ENCODE measurements at regions not wholly inside any gene's neighbourhood (a gene's known extent, or its start where the extent isn't known, plus 50 kb on each side); places are given as distances from the start of the nearest gene placed in this dataset.
A peak's percentile ranks its signal among the peaks of the same experiment; 100 is the strongest.

DNA sequence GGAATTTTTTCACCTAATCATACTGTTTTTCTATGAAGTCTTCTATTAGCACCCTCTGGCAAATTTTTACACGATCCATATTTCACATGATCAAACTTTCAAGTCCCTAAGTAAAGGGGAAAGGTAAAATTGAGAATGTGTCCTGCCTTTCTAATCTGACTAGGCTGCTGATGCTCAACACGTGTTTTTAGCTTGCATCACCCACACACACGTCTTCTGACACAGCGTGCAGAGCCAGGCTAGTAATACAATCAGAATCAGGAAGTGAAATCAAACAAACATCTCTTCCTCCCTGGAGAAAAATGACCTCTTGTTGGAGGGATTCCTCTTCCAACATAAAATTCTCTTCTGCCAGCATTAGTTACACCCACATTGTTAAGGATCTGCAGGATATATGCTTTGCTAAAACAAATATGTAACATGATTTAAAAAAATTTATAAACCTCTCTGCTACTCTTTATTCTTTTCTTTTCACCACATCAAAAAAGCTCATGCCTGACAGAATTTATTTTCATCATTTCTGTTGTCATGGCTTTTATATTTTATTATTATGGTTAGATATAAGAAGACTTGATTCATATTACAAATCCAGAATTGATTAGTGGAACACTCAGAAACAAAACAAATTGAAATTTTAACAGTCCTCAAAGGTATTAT lies 122.4 kb downstream of the RAP2B start:
- H3K27ac Mint-ChIP-seq, result no peak overlapping the region
- H3K9me3 Mint-ChIP-seq, result no peaks in the 10 kb centered on the region
- peaks cover 19% of the 10 kb centered on the region for H3K4me1 Mint-ChIP-seq
- no peaks in the 10 kb centered on the region for H3K27me3 Mint-ChIP-seq
- H3K36me3 Mint-ChIP-seq, result no peaks in the 10 kb centered on the region
- no peak overlapping the region for H3K4me3 Mint-ChIP-seq
- peak; percentile 81 for ATAC-seq

- Mint-ChIP-seq H3K27ac (no peak overlapping the region), H3K36me3 (no peaks in the 10 kb centered on the region), H3K4me3 (no peak overlapping the region), H3K9me3 (no peaks in the 10 kb centered on the region), H3K27me3 (no peaks in the 10 kb centered on the region), H3K4me1 (peaks cover 20% of the 10 kb centered on the region)
- no peak for ATAC-seq
These were observed 123.2 kb downstream of the RAP2B start for GRCh38 chr3:153285194-153285641.

GRCh38 chr3:153285982-153286381 lies 124.0 kb downstream of the RAP2B start:
- ATAC-seq, result no peak
- no peaks in the 10 kb centered on the region for H3K9me3 Mint-ChIP-seq
- H3K27me3 Mint-ChIP-seq, result no peaks in the 10 kb centered on the region
- peaks cover 21% of the 10 kb centered on the region for H3K4me1 Mint-ChIP-seq
- no peak overlapping the region for H3K4me3 Mint-ChIP-seq
- H3K27ac Mint-ChIP-seq, result peak overlapping the region; percentile 36
- no peaks in the 10 kb centered on the region for H3K36me3 Mint-ChIP-seq

DNA sequence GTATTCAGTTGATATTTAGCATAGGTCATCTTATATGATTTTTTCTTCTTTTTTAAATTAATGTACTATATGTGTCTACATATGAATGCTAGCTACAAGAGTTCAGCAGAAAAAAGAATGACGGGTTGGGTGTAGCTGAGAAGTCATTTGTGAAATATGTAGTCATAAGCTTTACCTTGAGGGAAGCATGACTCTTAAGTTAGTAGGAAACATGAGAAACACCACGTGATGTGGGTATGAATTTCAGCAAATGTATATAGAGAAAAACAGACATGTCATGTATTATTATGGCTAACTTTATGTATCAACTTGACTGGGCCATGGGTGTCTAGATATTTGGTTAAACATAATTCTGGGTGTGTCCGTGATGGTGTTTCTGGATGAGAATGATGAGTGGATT lies 125.0 kb downstream of the RAP2B start:
- no peak overlapping the region for H3K27ac Mint-ChIP-seq
- peaks cover 4% of the 10 kb centered on the region for H3K9me3 Mint-ChIP-seq
- no peak for ATAC-seq
- peaks cover 30% of the 10 kb centered on the region for H3K4me1 Mint-ChIP-seq
- H3K27me3 Mint-ChIP-seq, result no peaks in the 10 kb centered on the region
- no peak overlapping the region for H3K4me3 Mint-ChIP-seq
- H3K36me3 Mint-ChIP-seq, result no peaks in the 10 kb centered on the region

- peaks cover 4% of the 10 kb centered on the region for H3K9me3 Mint-ChIP-seq
- ATAC-seq, result no peak
- peaks cover 25% of the 10 kb centered on the region for H3K4me1 Mint-ChIP-seq
- H3K4me3 Mint-ChIP-seq, result no peak overlapping the region
- no peaks in the 10 kb centered on the region for H3K36me3 Mint-ChIP-seq
- peak overlapping the region; percentile 7 for H3K27ac Mint-ChIP-seq
- H3K27me3 Mint-ChIP-seq, result no peaks in the 10 kb centered on the region
These were observed 127.3 kb downstream of the RAP2B start for GRCh38 chr3:153289334-153289808.

GRCh38 chr3:153290268-153291015 lies 128.4 kb downstream of the RAP2B start:
- H3K4me1 Mint-ChIP-seq, result peaks cover 23% of the 10 kb centered on the region
- H3K36me3 Mint-ChIP-seq, result no peaks in the 10 kb centered on the region
- ATAC-seq, result no peak
- no peaks in the 10 kb centered on the region for H3K27me3 Mint-ChIP-seq
- H3K9me3 Mint-ChIP-seq, result peaks cover 4% of the 10 kb centered on the region
- no peak overlapping the region for H3K4me3 Mint-ChIP-seq
- no peak overlapping the region for H3K27ac Mint-ChIP-seq

- no peak overlapping the region for H3K27ac Mint-ChIP-seq
- H3K27me3 Mint-ChIP-seq, result no peaks in the 10 kb centered on the region
- no peak overlapping the region for H3K4me3 Mint-ChIP-seq
- peaks cover 23% of the 10 kb centered on the region for H3K4me1 Mint-ChIP-seq
- H3K36me3 Mint-ChIP-seq, result no peaks in the 10 kb centered on the region
- peaks cover 4% of the 10 kb centered on the region for H3K9me3 Mint-ChIP-seq
- ATAC-seq, result peak; percentile 61
These were observed 129.1 kb downstream of the RAP2B start for GRCh38 chr3:153291059-153291685.

DNA sequence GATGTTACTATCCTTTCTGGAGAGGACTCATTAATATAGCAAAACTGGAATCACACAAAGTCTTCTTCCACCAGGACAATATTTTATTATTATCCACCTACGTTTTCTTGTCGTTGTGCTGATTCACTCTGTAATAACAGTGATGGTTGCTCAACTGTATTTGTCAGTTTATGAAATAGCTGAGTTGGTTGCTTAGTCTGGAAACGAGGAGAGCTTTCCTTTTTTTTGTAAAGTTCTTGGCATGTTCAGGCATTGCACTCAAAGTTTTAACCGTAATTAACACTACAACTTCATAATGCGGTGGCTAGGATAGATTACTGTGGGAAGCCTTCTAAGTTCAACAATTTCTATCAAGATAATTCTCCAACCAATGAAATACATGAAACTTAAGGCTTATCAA lies 131.2 kb downstream of the RAP2B start:
- Mint-ChIP-seq H3K27ac (no peak overlapping the region), H3K4me1 (peaks cover 17% of the 10 kb centered on the region), H3K36me3 (no peaks in the 10 kb centered on the region), H3K4me3 (no peak overlapping the region), H3K27me3 (no peaks in the 10 kb centered on the region), H3K9me3 (peaks cover 4% of the 10 kb centered on the region)
- no peak for ATAC-seq

GRCh38 chr3:153295901-153296300 lies 133.9 kb downstream of the RAP2B start:
- Mint-ChIP-seq H3K4me3 (no peak overlapping the region), H3K4me1 (peaks cover 10% of the 10 kb centered on the region), H3K27ac (no peak overlapping the region), H3K27me3 (no peaks in the 10 kb centered on the region), H3K9me3 (peaks cover 4% of the 10 kb centered on the region), H3K36me3 (no peaks in the 10 kb centered on the region)
- ATAC-seq, result no peak

- Mint-ChIP-seq H3K36me3 (no peaks in the 10 kb centered on the region), H3K4me3 (no peak overlapping the region), H3K27me3 (peaks cover 8% of the 10 kb centered on the region), H3K4me1 (no peaks in the 10 kb centered on the region), H3K27ac (no peak overlapping the region), H3K9me3 (no peaks in the 10 kb centered on the region)
- ATAC-seq, result no peak
These were observed 143.2 kb downstream of the RAP2B start for GRCh38 chr3:153305189-153305588.

DNA sequence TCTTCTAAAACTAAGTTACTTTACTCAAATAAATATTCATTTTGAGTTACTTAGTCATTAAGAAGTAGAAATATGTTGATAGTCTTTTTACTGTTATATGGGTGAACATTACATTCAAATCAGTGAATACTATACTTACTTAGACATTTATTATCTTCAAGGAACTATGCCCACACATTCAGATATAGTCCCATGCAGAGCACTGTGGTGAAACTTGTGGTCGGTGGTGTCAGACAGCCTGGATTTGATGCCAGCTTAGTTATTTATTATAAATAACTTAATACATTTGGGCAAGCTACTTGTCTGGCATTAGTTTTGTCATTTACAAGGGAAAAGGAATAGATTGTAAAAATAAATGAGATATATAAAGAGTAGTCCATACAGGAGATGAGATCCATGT lies 149.5 kb downstream of the RAP2B start:
- peaks cover 14% of the 10 kb centered on the region for H3K4me1 Mint-ChIP-seq
- peaks cover 5% of the 10 kb centered on the region for H3K9me3 Mint-ChIP-seq
- peaks cover 15% of the 10 kb centered on the region for H3K27me3 Mint-ChIP-seq
- ATAC-seq, result no peak
- H3K4me3 Mint-ChIP-seq, result no peak overlapping the region
- no peak overlapping the region for H3K27ac Mint-ChIP-seq
- H3K36me3 Mint-ChIP-seq, result peaks cover 4% of the 10 kb centered on the region

GRCh38 chr3:153313302-153313965 lies 151.4 kb downstream of the RAP2B start:
- Mint-ChIP-seq H3K9me3 (peaks cover 5% of the 10 kb centered on the region), H3K4me3 (no peak overlapping the region), H3K27ac (no peak overlapping the region), H3K27me3 (peaks cover 15% of the 10 kb centered on the region), H3K4me1 (peaks cover 16% of the 10 kb centered on the region), H3K36me3 (peaks cover 4% of the 10 kb centered on the region)
- no peak for ATAC-seq

- no peak for ATAC-seq
- H3K9me3 Mint-ChIP-seq, result peaks cover 5% of the 10 kb centered on the region
- H3K27ac Mint-ChIP-seq, result no peak overlapping the region
- no peak overlapping the region for H3K4me3 Mint-ChIP-seq
- H3K4me1 Mint-ChIP-seq, result peaks cover 22% of the 10 kb centered on the region
- H3K27me3 Mint-ChIP-seq, result peaks cover 15% of the 10 kb centered on the region
- H3K36me3 Mint-ChIP-seq, result peaks cover 4% of the 10 kb centered on the region
These were observed 152.0 kb downstream of the RAP2B start for GRCh38 chr3:153314038-153314437.

- Mint-ChIP-seq H3K9me3 (peaks cover 5% of the 10 kb centered on the region), H3K36me3 (peaks cover 4% of the 10 kb centered on the region), H3K27me3 (peaks cover 15% of the 10 kb centered on the region), H3K4me3 (no peak overlapping the region), H3K27ac (no peak overlapping the region), H3K4me1 (peaks cover 38% of the 10 kb centered on the region)
- no peak for ATAC-seq
These were observed 153.8 kb downstream of the RAP2B start for GRCh38 chr3:153315781-153316180.
